Activated CD4-positive, alpha-beta T cell treated with anti-CD3 and anti-CD28 coated beads, Interleukin-10, Interleukin-2, amounts not matched to agents 100 ng/mL and 50 ng/mL, durations not matched to agents 16 hours and 8 hours (primary cell): ENCODE measurements at regions not wholly inside any gene's neighbourhood (a gene's known extent, or its start where the extent isn't known, plus 50 kb on each side); places are given as distances from the start of the nearest gene placed in this dataset.
"Not testable (repeated sequence)": the region's sequence is repeated elsewhere in the genome, so short reads cannot be mapped to it uniquely, and the experiment has no call there.

Experiments
- DNase-seq: peaks from one replicate; pipeline ENCODE4 v3.0.0-alpha.2; 2020

DNA sequence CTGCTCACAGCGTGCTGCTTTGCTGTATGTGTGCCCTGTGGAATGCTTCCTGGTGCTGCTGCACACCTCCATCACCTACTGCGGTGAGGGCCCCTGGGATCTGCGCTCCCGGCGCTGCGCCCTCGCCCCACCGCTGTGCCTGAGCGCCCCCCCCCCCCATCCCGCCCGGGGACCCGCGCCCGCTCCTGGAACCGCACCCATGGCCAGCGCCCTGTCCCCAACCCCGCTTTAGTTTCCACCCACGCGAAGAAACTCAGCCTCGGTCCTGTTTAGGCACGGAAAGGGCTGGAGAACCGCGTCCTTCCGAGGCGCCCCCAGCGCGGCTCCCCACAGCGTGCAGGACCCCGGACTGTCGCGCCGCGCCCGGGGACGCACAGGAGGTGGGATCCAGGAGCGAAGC is 265.5 kb downstream of the POTEB3 start:
- not testable (repeated sequence) for DNase-seq

DNA sequence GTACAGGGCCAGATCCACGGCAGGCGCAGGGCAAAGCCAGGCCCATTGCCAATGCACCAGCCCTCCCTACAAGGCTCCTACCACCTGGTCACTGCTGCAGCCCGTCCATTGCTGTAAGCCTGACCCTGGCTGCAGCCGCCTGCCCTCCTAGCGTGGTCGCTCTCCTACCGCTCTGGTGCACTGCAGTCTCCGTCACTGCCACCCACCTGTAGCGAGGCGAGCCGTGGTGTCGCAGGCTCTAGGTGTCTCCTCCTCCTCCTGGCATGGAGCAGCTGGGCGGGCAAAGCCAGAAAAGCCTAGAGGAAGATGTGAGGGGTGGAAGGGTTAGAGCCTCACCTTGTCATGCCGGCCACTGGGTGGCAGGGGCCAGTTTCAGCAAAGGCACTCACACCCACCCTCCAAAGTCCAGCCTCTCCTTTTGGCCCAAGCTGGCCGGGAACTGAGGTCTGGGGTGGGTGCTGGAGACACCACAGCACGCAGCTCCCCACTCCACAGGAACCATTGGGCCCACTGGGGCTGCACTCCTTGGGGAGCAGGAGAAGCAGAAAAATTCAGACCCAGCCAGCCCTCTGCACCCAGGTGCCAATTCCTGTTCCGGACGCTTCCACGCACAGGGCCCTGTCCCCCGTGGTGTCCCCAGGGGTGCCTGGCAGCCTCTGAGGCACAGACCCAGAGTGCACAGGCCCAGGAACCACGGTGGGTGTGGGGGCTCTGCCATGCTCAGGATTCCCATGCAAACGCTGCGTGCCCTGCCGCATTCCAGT is 285.3 kb upstream of the POTEB2 start:
- not testable (repeated sequence) for DNase-seq

DNA sequence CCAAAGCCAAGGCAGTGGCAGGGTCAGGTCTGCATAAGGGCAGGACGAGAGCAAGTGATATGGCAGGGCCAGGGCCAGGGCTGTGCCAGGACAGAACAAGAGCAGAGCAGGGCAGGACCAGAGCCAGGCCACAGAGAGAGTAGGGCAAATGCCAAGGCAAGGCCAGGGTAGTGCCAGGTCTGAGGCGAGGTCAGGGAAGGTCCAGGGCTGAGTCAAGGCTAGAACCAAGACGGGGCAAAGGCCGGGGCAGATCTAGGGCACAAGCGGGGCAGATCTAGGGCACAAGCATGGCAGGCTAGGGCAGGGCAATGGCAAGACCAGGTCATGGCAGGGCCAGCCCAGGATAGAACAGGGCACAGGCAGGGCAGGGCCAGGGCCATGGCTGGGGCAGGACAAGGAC is 282.0 kb upstream of the POTEB2 start:
- not testable (repeated sequence) for DNase-seq

DNA sequence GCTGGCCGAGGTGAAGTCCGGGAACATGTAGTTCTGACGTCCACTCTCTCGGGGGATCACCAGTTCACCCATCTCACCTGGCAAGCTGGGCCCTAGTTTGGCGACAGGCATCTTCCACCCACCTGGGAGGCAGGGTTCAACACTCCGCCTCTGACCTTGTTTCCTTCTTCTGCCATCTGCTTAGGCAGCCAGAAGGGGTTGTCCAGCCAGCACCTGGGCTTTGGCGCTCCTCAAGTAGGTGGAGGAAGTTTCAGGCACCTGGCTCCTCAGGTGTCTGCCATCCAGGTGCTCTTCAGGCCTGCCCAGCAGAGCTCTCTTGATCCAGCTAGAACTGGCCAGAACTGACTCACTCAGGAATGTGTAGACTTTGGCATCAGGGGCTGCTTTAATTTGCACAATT is 267.8 kb upstream of the POTEB2 start:
- not testable (repeated sequence) for DNase-seq

DNA sequence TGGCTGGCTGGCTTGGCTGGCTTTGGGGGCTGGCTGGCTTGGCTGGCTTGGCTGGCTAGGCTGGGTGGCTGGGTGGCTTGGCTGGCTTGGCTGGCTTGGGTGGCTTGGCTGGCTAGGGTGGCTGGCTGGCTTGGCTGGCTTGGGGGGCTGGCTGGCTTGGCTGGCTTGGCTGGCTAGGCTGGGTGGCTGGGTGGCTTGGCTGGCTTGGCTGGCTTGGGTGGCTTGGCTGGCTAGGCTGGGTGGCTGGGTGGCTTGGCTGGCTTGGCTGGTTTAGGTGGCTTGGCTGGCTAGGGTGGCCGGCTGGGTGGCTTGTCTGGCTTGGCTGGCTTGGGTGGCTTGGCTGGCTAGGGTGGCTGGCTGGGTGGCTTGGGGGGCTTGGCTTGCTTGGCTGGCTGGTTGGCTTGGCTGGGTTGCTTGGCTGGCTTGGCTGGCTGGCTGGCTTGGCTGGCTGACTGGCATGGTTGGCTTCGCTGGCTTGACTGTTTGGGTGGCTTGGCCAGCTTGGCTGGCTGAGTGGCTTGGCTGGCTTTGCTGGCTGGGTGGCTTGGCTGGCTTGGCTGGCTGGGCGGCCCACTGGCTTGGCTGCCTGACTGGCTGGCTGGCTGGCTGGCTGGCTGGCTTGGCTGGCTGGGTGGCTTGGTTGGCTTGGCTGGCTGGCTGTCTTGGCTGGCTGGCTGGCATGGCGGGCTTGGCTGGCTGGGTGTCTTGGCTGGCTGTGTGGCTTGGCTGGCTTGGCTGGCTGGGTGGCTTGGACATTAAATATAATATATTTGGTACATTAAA is 246.3 kb upstream of the POTEB2 start:
- DNase-seq: not testable (repeated sequence)

DNA sequence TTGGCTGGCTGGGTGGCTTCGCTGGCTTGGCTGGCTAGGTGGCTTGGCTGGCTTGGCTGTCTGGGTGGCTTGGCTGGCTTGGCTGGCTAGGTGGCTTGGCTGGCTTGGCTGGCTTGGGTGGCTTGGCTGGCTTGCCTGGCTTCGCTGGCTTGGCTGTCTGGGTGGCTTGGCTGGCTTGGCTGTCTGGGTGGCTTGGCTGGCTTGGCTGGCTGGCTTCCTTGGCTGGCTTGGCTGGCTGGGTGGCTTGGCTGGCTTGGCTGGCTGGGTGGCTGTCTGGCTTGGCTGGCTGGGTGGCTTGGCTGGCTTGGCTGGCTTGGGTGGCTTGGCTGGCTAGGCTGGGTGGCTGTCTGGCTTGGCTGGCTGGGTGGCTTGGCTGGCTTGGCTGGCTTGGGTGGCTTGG is 245.7 kb upstream of the POTEB2 start:
- not testable (repeated sequence) for DNase-seq

DNA sequence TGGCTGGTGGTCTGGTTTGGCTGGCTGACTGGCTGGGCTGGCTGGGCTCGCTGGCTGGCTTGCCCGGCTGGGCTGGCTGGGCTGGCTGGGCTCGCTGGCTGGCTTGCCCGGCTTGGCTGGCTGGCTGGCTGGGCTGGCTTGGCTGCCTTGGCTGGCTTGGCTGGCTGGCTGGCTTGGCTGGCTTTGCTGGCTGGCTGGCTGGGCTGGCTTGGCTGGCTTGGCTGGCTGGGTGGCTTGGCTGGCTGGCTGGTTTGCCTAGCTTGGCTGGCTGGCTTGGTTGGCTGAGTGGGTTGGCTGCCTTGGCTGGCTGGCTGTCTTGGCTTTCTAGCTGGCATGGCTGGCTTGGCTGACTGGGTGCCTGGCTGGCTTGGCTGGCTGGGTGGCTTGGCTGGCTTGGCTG is 245.1 kb upstream of the POTEB2 start:
- not testable (repeated sequence) for DNase-seq

DNA sequence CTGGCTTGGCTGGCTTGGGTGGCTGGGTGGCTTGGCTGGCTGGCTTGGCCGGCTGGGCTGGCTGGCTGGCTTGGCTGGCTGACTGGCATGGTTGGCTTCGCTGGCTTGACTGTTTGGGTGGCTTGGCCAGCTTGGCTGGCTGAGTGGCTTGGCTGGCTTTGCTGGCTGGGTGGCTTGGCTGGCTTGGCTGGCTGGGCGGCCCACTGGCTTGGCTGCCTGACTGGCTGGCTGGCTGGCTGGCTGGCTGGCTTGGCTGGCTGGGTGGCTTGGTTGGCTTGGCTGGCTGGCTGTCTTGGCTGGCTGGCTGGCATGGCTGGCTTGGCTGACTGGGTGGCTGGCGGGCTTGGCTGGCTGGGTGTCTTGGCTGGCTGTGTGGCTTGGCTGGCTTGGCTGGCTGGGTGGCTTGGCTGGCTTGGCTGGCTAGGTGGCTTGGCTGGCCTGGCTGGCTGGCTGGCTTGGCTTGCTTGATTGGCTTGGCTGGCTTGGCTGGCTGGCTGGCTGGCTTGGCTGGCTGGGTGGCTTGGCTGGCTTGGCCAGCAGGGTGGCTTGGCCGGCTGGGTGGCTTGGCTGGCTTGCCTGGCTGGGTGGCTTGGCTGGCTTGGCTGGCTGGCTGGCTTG is 244.2 kb upstream of the POTEB2 start:
- peak; percentile 11 for DNase-seq

DNA sequence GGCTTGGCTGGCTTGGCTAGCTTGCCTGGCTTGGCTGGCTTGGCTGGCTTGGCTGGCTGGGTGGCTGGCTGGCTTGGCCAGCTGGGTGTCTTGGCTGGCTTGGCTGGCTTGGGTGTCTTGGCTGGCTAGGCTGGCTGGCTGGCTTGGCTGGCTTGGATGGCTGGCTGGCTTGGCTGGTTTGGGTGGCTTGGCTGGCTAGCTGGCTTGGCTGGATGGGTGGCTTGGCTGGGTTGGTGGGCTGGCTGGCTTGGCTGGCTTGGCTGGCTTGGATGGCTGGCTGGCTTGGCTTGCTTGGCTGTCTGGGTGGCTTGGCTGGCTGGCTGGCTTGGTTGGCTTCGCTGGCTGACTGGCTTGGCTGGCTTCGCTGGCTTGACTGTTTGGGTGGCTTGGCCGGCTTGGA is 242.3 kb upstream of the POTEB2 start:
- not testable (repeated sequence) for DNase-seq

DNA sequence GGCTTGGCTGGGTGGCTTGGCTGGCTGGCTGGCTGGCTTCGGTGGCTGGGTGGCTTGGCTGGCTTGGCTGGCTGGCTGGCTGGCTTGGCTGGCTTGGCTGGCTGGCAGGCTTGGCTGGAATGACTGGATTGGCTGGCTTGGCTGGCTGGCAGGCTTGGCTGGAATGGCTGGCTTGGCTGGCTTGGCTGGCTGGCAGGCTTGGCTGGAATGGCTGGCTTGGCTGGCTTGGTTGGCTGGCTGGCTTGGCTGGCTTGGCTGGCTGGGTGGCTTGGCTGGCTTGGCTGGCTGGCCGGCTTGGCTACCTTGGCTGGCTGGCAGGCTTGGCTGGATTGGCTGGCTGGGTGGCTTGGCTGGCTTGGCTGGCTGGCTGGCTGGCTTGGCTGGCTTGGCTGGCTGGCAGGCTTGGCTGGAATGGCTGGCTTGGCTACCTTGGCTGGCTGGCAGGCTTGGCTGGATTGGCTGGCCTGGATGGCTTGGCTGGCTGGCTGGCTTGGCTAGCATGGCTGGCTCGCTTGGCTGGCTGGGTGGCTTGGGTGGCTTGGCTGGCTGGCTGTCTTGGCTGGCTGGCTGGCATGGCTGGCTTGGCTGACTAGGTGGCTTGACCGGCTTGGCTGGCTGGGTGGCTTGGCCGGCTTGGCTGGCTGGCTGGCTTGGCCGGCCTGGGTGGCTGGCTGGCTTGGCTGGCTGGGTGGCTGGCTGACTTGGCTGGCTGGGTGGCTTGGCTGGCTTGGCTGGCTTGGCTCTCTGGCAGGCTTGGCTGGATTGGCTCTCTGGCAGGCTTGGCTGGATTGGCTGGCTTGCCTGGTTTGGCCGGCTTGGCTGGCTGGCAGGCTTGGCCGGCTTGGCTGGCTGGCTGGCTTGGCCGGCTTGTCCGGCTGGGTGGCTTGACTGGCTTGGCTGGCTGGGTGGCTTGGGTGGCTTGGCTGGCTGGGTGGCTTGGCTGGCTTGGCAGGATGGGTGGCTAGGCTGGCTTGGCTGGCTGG is 241.6 kb upstream of the POTEB2 start:
- peak; percentile 13 for DNase-seq

DNA sequence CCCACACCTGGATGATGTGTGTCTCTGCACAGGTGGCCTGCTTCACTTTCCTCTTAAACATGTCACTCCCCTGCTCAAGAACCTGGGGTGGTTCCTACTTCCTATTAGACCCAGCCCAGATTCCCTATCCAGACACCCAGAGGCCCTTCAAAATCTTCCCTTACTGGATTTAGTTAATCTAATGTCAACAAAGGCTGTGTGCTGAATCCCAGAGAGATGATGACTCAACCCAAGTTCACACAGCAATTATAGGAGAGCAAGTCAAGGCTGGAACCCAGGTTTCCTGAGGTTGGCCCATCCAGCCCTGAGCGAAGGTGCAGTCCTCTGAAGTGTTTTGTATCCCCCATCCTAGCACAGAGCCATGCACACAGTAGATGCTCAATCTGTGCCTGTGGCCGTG is 230.5 kb upstream of the POTEB2 start:
- DNase-seq: not testable (repeated sequence)

DNA sequence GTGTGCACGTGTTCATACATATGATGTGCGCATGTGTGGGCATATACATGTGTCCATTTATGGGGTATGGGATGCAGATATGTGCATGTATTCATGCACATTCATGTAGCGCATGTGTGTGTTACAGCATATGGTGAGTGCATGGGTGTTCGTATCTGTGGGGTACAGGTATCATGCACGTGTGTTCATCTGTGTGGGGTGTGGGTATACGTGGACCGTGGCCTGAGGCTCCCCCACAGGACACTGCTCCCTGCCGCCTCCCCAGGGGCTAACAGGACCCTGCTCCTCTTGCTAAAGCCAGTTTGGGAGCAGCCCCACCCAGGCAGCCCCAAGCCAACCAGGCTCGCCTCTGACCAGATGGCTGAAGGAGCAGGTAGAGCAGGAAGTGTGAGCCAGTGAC is 213.4 kb upstream of the POTEB2 start:
- DNase-seq: not testable (repeated sequence)

DNA sequence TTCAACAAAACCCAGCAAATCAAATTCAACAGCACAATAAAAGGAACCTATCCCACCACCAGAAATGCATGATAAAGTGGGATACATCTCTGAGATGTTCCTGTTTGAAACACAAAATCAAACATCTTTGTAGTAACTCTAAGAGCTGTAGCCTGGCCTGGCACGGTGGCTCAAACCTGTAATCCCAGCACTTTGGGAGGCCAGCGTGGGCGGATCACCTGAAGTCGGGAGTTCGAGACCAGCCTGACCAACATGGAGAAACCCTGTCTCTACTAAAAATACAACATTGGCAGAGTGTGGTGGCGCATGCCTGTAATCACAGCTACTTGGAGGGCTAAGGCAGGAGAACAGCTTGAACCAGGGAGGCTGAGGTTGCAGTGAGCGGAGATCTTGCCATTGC is 202.8 kb upstream of the POTEB2 start:
- DNase-seq: not testable (repeated sequence)

DNA sequence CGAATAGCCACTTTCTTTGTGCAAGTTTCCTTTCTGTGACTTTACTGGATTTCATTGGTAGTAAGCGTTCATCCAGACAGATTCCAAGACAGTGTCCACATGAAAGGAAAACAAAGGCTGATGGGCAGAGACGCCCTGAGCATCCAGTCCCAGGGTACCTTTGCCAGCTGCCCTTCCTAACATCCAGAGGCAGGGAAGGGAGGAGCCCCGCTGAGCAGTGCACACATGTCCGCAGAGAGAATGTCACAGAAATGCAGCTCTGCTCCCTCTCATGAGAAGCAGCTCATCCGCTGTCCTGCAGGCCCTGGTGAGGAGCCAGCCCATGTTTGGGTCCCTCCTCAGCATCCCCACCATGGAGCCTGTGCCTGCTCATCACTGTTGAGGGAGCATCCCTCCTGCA is 197.4 kb upstream of the POTEB2 start:
- not testable (repeated sequence) for DNase-seq

DNA sequence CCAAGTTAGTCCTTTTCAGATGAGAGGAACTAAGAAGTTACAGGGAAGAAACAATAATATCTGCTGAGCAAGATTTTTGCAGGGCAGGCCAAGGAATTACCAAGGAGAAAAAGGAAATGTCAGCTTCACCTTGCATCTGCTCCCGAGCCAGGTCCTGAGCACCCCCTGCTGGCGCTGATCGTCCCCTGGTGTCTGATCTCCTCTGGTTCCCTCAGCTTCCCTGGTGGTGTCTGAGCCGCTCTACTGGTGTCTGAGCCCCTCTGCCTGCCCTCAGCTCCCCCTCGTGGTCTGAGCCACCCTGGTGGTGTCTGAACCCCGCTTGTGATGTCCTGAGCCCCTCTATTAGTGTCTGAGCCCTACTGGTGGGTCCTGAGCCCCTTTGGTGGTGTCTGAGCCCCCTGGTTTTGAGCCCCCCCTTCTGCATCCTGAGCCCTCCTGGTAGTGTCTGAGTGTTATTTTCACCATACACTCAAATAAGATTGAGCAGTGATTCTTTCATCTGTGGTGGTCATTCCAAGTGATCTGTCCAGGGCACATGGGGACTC is 196.6 kb upstream of the POTEB2 start:
- not testable (repeated sequence) for DNase-seq

DNA sequence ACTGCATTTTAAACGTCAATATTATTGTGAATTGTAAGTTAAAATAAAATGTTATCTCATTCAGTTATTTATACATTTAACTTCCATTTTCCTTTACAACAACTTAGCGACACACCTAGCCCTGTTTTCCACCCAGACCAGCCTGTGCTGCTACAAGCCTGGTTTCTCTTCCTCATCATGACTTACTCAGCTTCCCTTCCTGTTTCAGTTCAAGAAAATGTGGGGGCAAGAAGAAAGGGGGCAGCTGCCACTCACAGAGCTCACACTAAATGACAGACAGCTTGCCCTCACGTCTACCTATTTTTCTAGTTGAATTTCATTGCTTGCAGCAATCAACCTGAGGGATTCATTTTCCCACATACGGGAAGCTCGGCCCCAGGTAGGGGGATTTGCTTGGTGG is 185.8 kb upstream of the POTEB2 start:
- DNase-seq: not testable (repeated sequence)

DNA sequence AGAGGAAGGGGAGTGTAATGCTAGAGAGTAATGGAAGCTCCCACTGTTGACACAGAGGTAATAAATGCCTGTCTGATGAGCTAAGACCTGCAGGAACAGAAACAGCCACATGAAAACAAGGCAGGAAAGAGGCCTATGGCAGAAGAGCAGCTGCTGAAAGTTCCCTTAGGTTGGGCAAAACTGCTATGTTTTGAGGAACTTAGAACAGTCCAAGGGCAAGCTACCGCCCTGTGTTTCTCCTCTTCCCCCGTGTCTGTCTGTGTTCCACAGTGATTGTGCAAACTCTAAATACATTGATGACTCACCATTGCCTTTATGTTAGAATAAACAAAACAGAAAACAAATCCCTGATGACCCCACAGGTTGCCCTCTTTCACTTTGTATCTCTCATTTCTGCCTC is 165.6 kb upstream of the POTEB2 start:
- not testable (repeated sequence) for DNase-seq

DNA sequence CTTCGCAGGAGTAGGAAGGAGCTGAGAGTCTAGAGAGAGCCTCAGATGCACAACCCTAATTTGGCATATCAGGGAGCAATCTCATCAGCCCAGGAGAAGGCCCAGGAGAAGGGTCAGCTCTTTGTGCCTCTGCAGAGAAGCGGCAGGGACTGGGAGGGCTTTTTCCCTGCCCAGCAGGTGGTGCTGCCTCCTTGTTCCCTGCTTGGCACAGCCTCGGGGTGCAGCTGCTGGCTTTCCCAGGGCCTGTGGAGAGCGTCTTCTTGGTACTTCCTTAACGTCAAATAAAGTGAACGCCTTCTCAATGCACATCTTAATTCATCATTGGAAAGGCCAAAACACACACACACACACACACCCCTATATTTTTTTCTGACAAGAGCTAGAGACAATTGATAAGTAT is 162.9 kb upstream of the POTEB2 start:
- not testable (repeated sequence) for DNase-seq

DNA sequence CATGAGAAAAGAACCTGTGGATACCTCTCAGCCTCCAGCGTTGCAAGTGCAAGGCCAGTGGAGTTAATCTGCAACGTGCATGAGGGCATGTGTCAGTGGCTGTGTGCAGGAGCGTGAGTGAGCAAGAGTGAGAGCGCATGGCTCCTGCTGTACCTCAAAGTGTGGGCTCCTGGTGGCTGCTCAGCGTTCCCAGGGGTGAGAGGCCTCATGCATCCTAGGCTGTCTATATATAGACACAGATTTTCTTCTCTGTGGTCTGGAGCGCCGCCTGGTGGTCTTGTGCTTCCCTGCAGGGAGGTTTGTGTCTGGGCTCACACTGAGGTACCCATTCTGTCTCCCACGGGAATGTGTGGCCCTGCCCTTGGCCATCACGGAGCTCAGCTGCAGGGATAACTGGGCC is 161.8 kb upstream of the POTEB2 start:
- DNase-seq: not testable (repeated sequence)

DNA sequence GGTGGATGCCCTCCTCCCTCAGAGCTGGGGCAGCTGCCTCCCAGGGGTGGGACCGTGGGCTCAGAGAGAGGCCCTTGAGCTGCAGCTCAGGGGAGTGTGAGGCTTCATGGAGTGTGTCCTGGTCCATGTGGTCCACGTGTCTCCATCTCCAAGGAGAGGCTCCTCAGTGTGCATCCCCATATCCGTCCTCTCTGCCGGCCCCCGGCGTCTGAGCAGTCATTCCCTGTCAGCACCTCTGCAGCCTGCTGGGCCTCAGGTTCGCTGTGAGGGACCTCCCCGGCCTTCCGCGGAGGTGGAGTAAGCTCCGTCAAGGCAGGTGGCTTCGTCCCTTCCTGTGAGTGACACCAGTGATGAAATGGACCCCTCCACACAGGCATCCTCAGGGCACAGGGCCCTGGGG is 160.7 kb upstream of the POTEB2 start:
- DNase-seq: not testable (repeated sequence)

DNA sequence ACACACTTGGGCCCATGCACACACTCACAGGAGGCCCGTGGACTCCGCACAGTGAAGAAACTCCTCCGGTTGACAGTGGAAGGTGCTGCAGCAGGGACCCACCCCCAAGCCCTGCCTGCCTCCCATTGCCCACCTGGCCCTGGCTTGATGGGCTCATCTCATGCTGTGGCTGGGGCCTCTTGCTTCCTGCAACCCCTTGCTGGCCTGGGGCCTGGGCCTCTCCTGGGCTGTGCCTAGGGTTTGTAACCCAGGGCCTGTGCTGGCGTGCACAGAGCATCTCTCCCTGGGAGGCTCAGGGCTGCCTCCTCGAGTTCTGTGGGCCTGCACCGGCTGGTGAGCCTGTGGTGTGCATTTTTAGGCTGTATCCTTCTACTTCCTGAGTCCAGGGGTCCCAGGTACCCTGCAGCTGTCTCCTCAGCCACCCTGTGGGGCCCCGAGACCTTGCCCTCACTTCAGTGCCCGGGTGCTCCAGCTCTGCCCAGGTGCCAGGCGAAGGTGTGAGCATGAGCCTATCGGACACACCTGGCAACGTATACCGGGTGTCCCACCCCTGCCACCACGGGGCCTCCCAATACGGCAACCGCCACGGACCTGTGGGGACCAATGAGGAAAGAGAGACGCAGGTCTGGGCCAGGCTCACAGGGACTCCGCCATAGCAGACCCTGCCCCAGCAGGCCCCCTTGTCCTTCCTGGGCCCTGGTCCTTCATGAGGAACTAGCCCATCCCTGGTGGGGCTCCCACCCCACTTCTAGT is 158.3 kb upstream of the POTEB2 start:
- not testable (repeated sequence) for DNase-seq
